ENCODE measurements at regions not wholly inside any gene's neighbourhood (a gene's known extent, or its start where the extent isn't known, plus 50 kb on each side); places are given as distances from the start of the nearest gene placed in this dataset.

DNA sequence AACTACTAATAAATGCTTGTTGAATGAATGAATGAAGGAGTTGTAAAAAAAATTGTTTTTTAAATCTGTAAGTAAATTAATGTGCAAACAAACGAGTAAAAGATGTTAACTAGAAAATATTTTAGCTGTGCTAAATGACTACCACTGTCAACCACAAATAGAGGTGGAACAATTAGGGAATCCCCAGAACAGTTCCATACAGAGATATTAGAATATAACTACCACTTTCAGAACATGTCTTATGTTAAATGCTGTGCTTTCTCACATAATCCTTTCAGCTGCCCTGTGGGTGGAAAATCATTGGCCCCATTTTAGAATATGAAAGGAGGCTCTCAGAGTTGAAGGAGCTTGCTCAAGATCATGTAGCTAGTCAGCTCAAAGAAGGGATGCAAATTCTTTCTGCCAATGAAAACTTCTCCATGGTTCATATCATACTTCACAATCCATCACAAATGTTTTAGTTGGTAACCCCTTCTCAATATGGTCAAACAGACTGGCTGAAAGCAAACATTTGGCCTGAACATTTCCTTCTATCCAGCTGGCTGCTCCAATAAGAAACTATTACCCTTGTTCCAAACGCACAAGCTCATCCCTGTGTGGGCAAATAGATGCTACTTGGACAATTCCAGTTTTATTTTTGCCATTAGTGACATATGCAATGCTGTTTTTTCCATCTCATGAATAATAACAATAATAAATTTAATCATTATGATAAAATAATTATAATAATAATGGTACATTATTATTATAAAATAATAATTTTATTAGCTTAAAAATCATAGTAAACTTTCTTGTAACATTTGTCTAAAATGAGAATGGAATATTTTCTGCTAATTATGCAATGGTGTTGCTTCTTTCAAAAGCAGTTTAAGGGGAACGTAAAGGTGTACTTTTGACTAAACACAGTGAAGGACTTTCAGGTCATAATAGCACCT lies 290.4 kb upstream of the STT3B start:
- ChIA-PET CTCF (interaction anchor here (0.6 to 1.6 kb wide), 5 partner anchors 9 to 140 kb away, joined by 3 to 5 read pairs (median 4); no protein-coding TSS in a partner anchor), POLR2A (interaction anchor here (0.6 to 1.8 kb wide), 3 partner anchors 10 to 290 kb away, joined by 3 to 7 read pairs (median 3); partner anchors contain the start of gene STT3B)
- no peaks in the 10 kb centered on the region for H3K36me3 Mint-ChIP-seq
- H3K27me3 Mint-ChIP-seq, result no peaks in the 10 kb centered on the region
- intact Hi-C loops (cut with micrococcal nuclease), result loop anchor here (1.0 kb wide), 2 partner anchors 10 to 12 kb away; no protein-coding TSS in a partner anchor
- H3K4me3 Mint-ChIP-seq, result no peak overlapping the region
- no peak for DNase-seq
- peaks cover 24% of the 10 kb centered on the region for H3K4me1 Mint-ChIP-seq (ENCODE audit: low read depth)
- H3K27ac Mint-ChIP-seq, result no peak overlapping the region
- H3K9me3 Mint-ChIP-seq, result no peaks in the 10 kb centered on the region

DNA sequence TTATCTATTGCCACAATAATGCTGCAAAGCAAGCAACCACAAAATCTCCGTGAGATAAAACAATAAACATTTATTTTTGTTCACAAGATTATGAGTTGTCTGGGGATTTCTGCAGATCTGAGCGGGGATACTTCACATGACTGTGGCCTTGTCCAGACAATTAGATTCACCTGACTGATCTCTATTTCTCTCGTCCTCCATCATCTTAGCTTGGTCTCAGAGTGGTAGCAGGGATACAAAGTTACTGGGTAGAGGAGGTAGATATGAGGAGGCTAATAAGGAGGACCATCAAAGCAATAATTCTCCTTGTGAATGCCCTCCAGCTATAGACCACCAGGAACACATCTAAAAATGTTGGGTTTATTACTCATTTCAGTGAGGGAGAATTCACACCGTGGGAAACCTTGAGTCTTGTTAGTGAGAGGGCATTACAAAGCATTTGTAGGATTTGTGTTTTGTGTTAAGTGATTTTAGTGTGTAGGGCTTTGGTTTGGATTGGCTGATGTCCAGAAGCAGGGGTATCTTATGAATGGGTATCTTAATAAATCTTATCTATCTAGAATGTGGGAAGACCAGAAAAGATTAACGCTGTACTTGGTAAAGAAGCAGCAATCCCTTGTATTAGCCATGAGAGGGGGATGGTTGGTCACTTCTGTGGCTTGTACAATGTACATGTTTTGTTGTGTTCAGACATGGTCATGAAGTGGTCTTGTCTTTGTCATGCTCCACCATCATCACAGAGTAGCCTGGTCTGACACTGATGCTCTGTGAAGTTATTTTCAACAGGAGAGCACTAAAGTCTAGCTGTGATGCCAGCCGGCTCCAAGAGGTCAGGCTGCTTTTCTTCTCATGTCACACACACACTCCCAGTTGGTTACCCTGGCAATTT lies 287.6 kb upstream of the STT3B start:
- H3K4me1 Mint-ChIP-seq (ENCODE audit: low read depth), result peaks cover 48% of the 10 kb centered on the region
- H3K27ac Mint-ChIP-seq, result no peak overlapping the region
- DNase-seq, result no peak
- no peaks in the 10 kb centered on the region for H3K36me3 Mint-ChIP-seq
- no peaks in the 10 kb centered on the region for H3K27me3 Mint-ChIP-seq
- H3K4me3 Mint-ChIP-seq, result no peak overlapping the region
- no peaks in the 10 kb centered on the region for H3K9me3 Mint-ChIP-seq
- CTCF ChIA-PET, result interaction anchor here (0.6 to 1.1 kb wide), 2 partner anchors 20 to 1842 kb away, joined by 3 read pairs; no protein-coding TSS in a partner anchor
- intact Hi-C loops (cut with micrococcal nuclease), result no loop called here
- POLR2A ChIA-PET, result interaction anchor here (0.6 kb wide), 1 partner anchor 105 kb away, joined by 4 read pairs; no protein-coding TSS in a partner anchor

DNA sequence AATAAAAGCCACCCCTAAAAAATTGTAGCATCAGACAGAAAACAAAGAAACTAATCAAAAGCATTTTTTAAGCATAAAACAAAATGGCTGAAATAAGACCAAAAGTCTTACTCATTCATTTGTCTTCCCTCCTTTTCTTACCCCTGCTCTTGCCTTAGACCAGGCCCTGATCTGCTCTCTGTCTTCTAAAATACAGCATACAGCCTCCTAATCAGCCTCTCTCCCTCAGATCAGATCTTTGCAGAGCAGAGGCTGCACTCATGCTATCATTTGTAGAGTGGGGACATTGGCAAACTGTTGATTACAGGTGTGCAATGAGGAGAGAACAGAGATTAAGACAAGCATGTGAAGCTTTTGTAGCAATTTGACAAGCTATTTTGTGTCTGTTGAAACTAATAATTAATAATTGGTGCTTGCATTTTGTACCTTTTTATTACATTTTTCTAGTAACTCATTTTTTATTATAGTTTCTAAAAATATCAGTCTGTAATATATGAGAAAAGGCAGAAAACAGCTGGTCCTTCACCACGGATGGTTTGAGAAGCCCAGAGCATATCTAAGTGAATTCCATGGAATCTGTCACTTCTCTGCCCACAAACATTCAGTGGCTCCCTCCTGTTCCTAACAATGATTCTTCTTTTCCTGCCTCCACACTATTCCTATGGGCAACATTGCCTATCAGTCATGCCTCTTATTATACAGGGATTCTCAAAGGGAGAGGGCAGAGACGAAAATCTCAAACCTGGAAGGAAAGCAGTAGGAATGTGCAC lies 286.2 kb upstream of the STT3B start:
- ChIA-PET POLR2A (interaction anchor here (0.6 kb wide), 1 partner anchor 104 kb away, joined by 4 read pairs; no protein-coding TSS in a partner anchor), CTCF (interaction anchor here (0.9 kb wide), 1 partner anchor 465 kb away, joined by 3 read pairs; no protein-coding TSS in a partner anchor)
- Mint-ChIP-seq H3K4me1 (ENCODE audit: low read depth) (peaks cover 49% of the 10 kb centered on the region), H3K27ac (no peak overlapping the region), H3K9me3 (no peaks in the 10 kb centered on the region), H3K36me3 (no peaks in the 10 kb centered on the region), H3K27me3 (no peaks in the 10 kb centered on the region), H3K4me3 (no peak overlapping the region)
- intact Hi-C loops (cut with micrococcal nuclease), result no loop called here
- no peak for DNase-seq

DNA sequence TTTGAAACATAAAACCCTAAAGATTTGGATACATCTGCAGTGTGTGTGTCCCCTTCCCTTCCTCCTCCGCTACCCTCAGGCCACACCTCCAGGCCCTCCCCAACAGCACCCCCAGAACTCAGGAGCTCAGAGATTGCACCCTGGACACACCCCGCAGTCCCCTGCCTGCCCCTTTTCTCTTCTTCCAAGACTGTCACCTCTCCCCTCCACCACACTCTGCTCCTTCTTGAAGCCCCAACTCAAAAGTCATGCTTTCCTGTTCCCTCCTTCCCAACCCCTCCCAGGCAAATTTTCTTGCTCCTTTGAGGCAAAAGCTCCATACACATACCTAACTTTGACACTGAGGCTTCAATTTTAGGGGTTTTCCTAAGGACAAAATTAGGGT lies 285.7 kb upstream of the STT3B start:
- intact Hi-C loops (cut with micrococcal nuclease), result no loop called here
- H3K4me3 Mint-ChIP-seq, result no peak overlapping the region
- no peak overlapping the region for H3K27ac Mint-ChIP-seq
- POLR2A ChIA-PET, result no interaction called here
- H3K9me3 Mint-ChIP-seq, result no peaks in the 10 kb centered on the region
- CTCF ChIA-PET, result interaction anchor here (0.9 kb wide), 1 partner anchor 466 kb away, joined by 3 read pairs; no protein-coding TSS in a partner anchor
- no peaks in the 10 kb centered on the region for H3K36me3 Mint-ChIP-seq
- H3K27me3 Mint-ChIP-seq, result no peaks in the 10 kb centered on the region
- DNase-seq, result no peak
- H3K4me1 Mint-ChIP-seq (ENCODE audit: low read depth), result peaks cover 46% of the 10 kb centered on the region

DNA sequence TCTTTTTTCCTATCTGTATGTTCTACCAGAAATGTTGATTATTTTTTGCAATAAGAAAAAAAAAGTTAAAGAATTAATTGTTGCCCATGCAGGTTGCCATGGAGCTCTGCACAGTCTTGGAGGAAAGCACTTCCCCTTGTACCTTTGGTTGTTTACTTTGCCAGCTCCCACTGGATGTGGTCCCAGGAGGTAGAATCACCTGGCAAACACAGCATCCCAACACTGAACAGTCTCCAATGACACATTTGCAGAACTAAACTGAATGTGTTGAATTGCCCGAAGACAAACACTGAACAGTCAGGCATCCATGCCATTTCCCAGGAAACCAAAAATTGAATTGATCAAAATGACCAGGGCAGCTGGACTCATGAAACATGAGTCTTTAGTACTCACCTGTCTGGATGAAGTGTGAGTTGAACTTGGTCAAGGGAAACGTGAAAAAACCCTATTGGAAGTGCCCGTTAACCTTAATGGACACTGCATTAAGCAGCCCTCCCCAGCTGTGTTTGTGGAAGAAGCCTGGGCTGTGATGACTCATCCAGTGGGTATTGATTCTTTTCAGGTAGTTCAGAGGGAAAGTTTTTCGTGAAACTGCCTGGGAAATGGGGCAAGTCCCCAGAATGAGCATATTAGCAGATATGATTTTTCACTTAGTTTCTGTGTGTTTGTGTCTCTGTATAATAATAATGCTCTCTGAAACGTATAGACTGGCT lies 284.7 kb upstream of the STT3B start:
- H3K9me3 Mint-ChIP-seq, result no peaks in the 10 kb centered on the region
- H3K27me3 Mint-ChIP-seq, result no peaks in the 10 kb centered on the region
- peak; percentile 58 for DNase-seq
- peaks cover 50% of the 10 kb centered on the region for H3K4me1 Mint-ChIP-seq (ENCODE audit: low read depth)
- ChIA-PET POLR2A (interaction anchor here (0.9 to 1.0 kb wide), 3 partner anchors 30 to 284 kb away, joined by 3 read pairs; partner anchors contain the start of gene STT3B), CTCF (no interaction called here)
- intact Hi-C loops (cut with micrococcal nuclease), result loop anchor here (1.0 kb wide), 1 partner anchor 109 kb away; no protein-coding TSS in a partner anchor
- no peak overlapping the region for H3K4me3 Mint-ChIP-seq
- peak overlapping the region; percentile 67 for H3K27ac Mint-ChIP-seq
- no peaks in the 10 kb centered on the region for H3K36me3 Mint-ChIP-seq

DNA sequence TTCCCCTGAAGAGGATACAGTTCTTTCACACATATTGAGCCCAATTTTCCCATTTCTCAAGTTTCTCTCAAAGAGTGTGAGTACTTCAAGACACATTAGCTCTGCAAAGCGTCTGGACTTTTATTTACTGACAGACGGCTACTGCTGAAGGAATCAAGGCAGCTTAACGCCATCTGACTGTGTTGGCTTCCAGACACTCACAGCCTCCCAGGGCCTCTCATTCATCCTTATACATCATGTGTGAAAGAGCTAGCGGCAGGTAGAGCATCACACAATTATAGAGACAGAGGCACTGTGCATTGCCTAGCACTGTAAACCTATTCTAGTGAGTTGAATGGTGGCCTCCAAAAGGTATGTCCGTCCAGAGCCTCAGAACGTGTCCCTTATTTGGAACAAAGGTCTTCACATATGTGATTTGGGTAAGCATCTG lies 284.1 kb upstream of the STT3B start:
- intact Hi-C loops (cut with micrococcal nuclease), result loop anchor here (1.0 kb wide), 1 partner anchor 109 kb away; no protein-coding TSS in a partner anchor
- H3K4me3 Mint-ChIP-seq, result no peak overlapping the region
- no peak for DNase-seq
- POLR2A ChIA-PET, result interaction anchor here (0.9 to 1.0 kb wide), 2 partner anchors 30 to 146 kb away, joined by 3 read pairs; no protein-coding TSS in a partner anchor
- H3K27ac Mint-ChIP-seq, result peak overlapping the region; percentile 67
- no peaks in the 10 kb centered on the region for H3K27me3 Mint-ChIP-seq
- H3K36me3 Mint-ChIP-seq, result peaks cover 1% of the 10 kb centered on the region
- peaks cover 55% of the 10 kb centered on the region for H3K4me1 Mint-ChIP-seq (ENCODE audit: low read depth)
- H3K9me3 Mint-ChIP-seq, result no peaks in the 10 kb centered on the region
- CTCF ChIA-PET, result interaction anchor here (1.5 kb wide), 1 partner anchor 31 kb away, joined by 3 read pairs; no protein-coding TSS in a partner anchor

DNA sequence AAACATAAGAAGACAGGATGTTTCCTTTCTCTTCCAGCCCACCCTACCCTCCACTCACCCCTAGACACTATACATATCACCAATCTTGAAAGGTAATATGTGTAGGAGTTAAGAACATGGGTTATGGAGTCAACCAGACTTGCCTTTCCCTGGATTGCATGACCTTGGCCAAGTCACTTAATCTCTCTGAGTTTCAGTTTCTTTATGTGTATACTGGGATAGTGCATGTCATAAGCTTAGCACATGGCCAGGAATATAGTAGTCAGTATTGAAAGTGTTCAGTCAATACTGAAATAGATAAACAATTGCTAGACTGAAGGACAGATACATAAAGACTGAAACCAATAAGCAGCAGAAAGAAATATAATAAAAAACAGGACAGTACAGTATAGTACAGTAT lies 283.2 kb upstream of the STT3B start:
- no peak for DNase-seq
- Mint-ChIP-seq H3K27me3 (no peaks in the 10 kb centered on the region), H3K36me3 (peaks cover 2% of the 10 kb centered on the region), H3K9me3 (no peaks in the 10 kb centered on the region), H3K4me3 (no peak overlapping the region), H3K4me1 (ENCODE audit: low read depth) (peaks cover 64% of the 10 kb centered on the region), H3K27ac (peak overlapping the region; percentile 30)
- intact Hi-C loops (cut with micrococcal nuclease), result no loop called here
- CTCF ChIA-PET, result interaction anchor here (1.0 to 1.5 kb wide), 2 partner anchors 30 to 32 kb away, joined by 3 read pairs; no protein-coding TSS in a partner anchor
- POLR2A ChIA-PET, result interaction anchor here (1.2 to 1.3 kb wide), 2 partner anchors 17 to 23 kb away, joined by 3 to 5 read pairs; no protein-coding TSS in a partner anchor

DNA sequence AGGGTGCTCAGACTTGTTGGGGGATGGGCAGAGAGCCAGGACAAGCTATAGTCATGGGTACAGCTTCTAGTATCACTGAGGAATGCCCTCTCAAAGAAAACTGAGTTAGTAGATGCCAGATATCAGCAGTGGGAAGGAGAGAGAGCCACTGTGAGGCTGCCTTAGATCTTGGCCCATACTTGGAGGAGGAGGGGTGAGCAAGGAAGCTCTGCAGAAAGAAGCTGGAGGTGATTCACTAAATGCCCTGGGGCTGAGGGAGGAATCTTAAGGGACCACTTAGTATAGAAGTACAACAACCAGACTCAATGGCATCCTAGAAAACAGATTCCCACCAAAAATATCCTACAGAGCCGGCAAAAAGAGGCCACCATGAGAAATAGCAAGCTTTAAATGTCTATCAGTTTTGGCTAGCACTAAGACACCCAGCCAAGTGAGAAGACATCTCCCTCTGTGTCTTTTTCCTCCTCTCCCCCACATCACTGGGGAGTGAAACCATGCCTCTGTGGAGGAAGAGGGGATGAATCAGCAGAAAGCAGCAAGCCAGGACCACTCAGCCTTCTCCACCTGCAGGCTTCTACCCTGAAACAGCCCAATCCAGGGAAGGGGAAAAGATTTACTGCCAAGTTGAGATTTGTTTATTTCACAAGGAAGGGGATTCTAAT lies 282.5 kb upstream of the STT3B start:
- POLR2A ChIA-PET, result interaction anchor here (1.2 to 1.3 kb wide), 2 partner anchors 18 to 24 kb away, joined by 3 to 5 read pairs; no protein-coding TSS in a partner anchor

DNA sequence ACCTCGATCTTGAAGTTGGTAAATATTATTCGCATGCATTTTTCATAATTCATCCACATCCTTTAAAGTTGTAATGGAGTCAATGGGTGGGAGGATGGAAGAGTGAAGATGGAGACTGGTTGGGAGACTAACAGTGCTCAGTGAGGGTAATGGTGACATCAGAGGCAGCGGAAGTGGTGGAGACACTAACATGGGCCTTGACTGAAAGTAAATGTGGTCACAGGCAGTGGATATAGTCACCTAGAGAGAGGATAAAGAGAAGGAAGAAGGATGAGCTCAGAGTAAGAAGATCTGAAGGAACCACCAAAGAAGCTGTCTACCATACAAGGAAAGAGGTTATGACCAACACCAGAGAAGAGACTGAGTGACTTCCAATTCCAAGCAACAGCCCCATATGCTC lies 281.6 kb upstream of the STT3B start:
- ChIA-PET POLR2A (interaction anchor here (0.6 kb wide), 1 partner anchor 626 kb away, joined by 3 read pairs; no protein-coding TSS in a partner anchor), CTCF (no interaction called here)
- peak; percentile 55 for DNase-seq
- no peaks in the 10 kb centered on the region for H3K27me3 Mint-ChIP-seq
- H3K27ac Mint-ChIP-seq, result peak overlapping the region; percentile 30
- no peaks in the 10 kb centered on the region for H3K9me3 Mint-ChIP-seq
- H3K36me3 Mint-ChIP-seq, result peaks cover 2% of the 10 kb centered on the region
- intact Hi-C loops (cut with micrococcal nuclease), result loop anchor here (5.0 kb wide), 4 partner anchors 36 to 904 kb away; no protein-coding TSS in a partner anchor
- no peak overlapping the region for H3K4me3 Mint-ChIP-seq
- H3K4me1 Mint-ChIP-seq (ENCODE audit: low read depth), result peaks cover 73% of the 10 kb centered on the region

More for the DNA sequence above, 282.5 kb upstream of the STT3B start:
- H3K27me3 Mint-ChIP-seq, result no peaks in the 10 kb centered on the region
- no peak for DNase-seq
- CTCF ChIA-PET, result interaction anchor here (1.0 to 1.5 kb wide), 2 partner anchors 31 to 33 kb away, joined by 3 read pairs; no protein-coding TSS in a partner anchor
- peaks cover 2% of the 10 kb centered on the region for H3K36me3 Mint-ChIP-seq
- H3K27ac Mint-ChIP-seq, result peak overlapping the region; percentile 30
- H3K4me1 Mint-ChIP-seq (ENCODE audit: low read depth), result peaks cover 71% of the 10 kb centered on the region
- H3K4me3 Mint-ChIP-seq, result no peak overlapping the region
- no peaks in the 10 kb centered on the region for H3K9me3 Mint-ChIP-seq
- intact Hi-C loops (cut with micrococcal nuclease), result loop anchor here (5.0 kb wide), 4 partner anchors 37 to 903 kb away; no protein-coding TSS in a partner anchor
